Loucy (cell line): ENCODE measurements at regions not wholly inside any gene's neighbourhood (a gene's known extent, or its start where the extent isn't known, plus 50 kb on each side); places are given as distances from the start of the nearest gene placed in this dataset.
"Not testable (repeated sequence)": the region's sequence is repeated elsewhere in the genome, so short reads cannot be mapped to it uniquely, and the experiment has no call there.

Experiments
- H2AFZ ChIP-seq: fragments of 200-600 bp; sonication (generic); 2 replicates; pipeline ENCODE4 v1.6.0; 2016; ENCODE audit warnings: antibody characterized with exemption, mild to moderate bottlenecking, low read length, moderate library complexity
- H3F3A ChIP-seq: fragments of 200-600 bp; 2 replicates; pipeline ENCODE4 v1.6.0; 2016; ENCODE audit warnings: antibody characterized with exemption, low read depth, mild to moderate bottlenecking
- H3K27me3 ChIP-seq: fragments of 200-600 bp; sonication (generic); 2 replicates; pipeline ENCODE4 v1.6.1; 2014; ENCODE audit warnings: low read length, mild to moderate bottlenecking; ENCODE audit not compliant: insufficient read depth, poor library complexity, severe bottlenecking
- H3K36me3 ChIP-seq: fragments of 200-600 bp; sonication (generic); 2 replicates; pipeline ENCODE4 v1.6.1; 2016; ENCODE audit warnings: low read length; ENCODE audit not compliant: insufficient read depth
- H3K4me1 ChIP-seq: fragments of 200-600 bp; sonication (generic); 2 replicates; pipeline ENCODE4 v1.5.1; 2014; ENCODE audit warnings: low read length, mild to moderate bottlenecking; ENCODE audit not compliant: insufficient read depth, poor library complexity, severe bottlenecking
- H3K4me2 ChIP-seq: fragments of 200-600 bp; sonication (generic); 2 replicates; pipeline ENCODE4 v1.6.0; 2014; ENCODE audit warnings: antibody characterized with exemption, low read length, low read depth, mild to moderate bottlenecking; ENCODE audit not compliant: poor library complexity, severe bottlenecking
- H3K4me3 ChIP-seq: fragments of 200-600 bp; sonication (generic); 2 replicates; pipeline ENCODE4 v1.5.1; 2014; ENCODE audit warnings: low read length, mild to moderate bottlenecking, mixed read lengths; ENCODE audit not compliant: poor library complexity, severe bottlenecking
- H3K79me2 ChIP-seq: fragments of 200-600 bp; sonication (generic); 2 replicates; pipeline ENCODE4 v1.6.1; 2014; ENCODE audit warnings: low read length; ENCODE audit not compliant: insufficient read depth
- H3K9ac ChIP-seq: fragments of 200-600 bp; sonication (generic); 2 replicates; pipeline ENCODE4 v1.6.0; 2014; ENCODE audit warnings: mild to moderate bottlenecking, low read depth, low read length, moderate library complexity; ENCODE audit not compliant: poor library complexity, severe bottlenecking
- H3K9me2 ChIP-seq: fragments of 200-600 bp; sonication (generic); replicated peaks from 2 replicates; pipeline ENCODE4 v1.6.1; 2016; ENCODE audit warnings: low read depth, low read length, mixed read lengths
- H3K9me3 ChIP-seq: fragments of 200-600 bp; sonication (generic); 2 replicates; pipeline ENCODE4 v1.6.1; 2014; ENCODE audit warnings: mild to moderate bottlenecking, antibody characterized with exemption, low read length, low read depth; ENCODE audit not compliant: insufficient read depth
- H4K20me1 ChIP-seq: fragments of 200-600 bp; sonication (generic); 2 replicates; pipeline ENCODE4 v1.6.0; 2014; ENCODE audit warnings: antibody characterized with exemption, low read length, mild to moderate bottlenecking; ENCODE audit not compliant: insufficient read depth, poor library complexity, severe bottlenecking
- EZH2phosphoT487 ChIP-seq: fragments of 200-600 bp; IDR thresholded peaks from 2 replicates; pipeline ENCODE4 v1.6.1; 2018; ENCODE audit warnings: antibody characterized with exemption, mild to moderate bottlenecking, moderate library complexity, borderline replicate concordance
- TF ChIP-seq, protein P1 (sequence below): fragments of 200-600 bp; sonication (generic); conservative IDR thresholded peaks from 2 replicates; pipeline ENCODE4 v1.5.1; 2014; ENCODE audit warnings: mild to moderate bottlenecking, antibody characterized with exemption, low read length

DNA sequence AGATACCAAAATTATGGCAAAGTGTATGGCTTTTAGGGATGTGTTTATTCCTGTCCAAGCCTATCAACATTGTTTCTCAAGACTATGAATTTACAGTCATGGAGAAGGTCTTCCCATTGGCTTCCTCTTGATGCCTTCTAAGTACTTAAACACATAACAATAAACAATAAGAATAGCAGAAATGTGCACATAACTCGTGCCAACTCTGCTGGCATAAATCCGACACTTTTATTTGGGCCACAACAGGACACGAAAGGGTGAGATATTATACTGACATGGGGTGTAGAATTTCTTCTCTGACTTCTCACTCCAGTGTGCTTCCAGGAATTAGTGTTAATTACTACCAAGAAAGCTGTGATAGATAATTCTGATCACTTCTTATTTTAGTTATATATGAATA, 695.9 kb upstream of the SLC35B3 start:
- no peak overlapping the region for H2AFZ ChIP-seq
- H3K4me2 ChIP-seq, result no peak overlapping the region
- no peak overlapping the region for H3K9ac ChIP-seq
- no peaks in the 10 kb centered on the region for H4K20me1 ChIP-seq
- H3K79me2 ChIP-seq, result no peaks in the 10 kb centered on the region
- H3K27me3 ChIP-seq, result no peaks in the 10 kb centered on the region
- no peaks in the 10 kb centered on the region for H3K36me3 ChIP-seq
- no peak for TF ChIP-seq EZH2phosphoT487
- no peaks in the 10 kb centered on the region for H3K9me3 ChIP-seq
- H3F3A ChIP-seq, result no peaks in the 10 kb centered on the region
- no peaks in the 10 kb centered on the region for H3K9me2 ChIP-seq
- no peaks in the 10 kb centered on the region for H3K4me1 ChIP-seq
- no peak overlapping the region for H3K4me3 ChIP-seq

DNA sequence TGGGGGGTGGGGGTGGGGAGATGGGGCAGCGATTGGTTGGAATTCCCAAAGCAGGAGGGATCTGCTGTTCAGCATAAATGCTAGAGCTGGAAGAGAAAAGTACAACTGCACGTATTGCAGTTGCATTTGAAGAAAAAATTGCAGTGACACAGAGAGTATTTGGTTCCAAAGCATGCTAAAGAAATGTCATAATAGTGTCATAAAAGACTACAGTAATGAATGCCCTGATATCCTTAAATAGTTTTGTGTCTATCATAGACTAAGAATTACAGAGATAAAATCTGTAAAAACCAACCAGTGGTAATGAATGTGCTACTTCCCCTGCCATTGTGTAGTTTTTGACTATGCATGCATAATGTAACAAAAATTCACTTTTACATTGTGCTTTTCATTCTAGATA, 693.6 kb upstream of the SLC35B3 start:
- Histone ChIP-seq H2AFZ (no peak overlapping the region), H3F3A (no peaks in the 10 kb centered on the region), H4K20me1 (no peaks in the 10 kb centered on the region), H3K4me1 (no peaks in the 10 kb centered on the region), H3K9me2 (no peaks in the 10 kb centered on the region), H3K9ac (no peak overlapping the region), H3K27me3 (no peaks in the 10 kb centered on the region), H3K4me3 (no peak overlapping the region), H3K36me3 (no peaks in the 10 kb centered on the region), H3K4me2 (no peak overlapping the region), H3K79me2 (no peaks in the 10 kb centered on the region), H3K9me3 (no peaks in the 10 kb centered on the region)
- TF ChIP-seq, protein P1, sequence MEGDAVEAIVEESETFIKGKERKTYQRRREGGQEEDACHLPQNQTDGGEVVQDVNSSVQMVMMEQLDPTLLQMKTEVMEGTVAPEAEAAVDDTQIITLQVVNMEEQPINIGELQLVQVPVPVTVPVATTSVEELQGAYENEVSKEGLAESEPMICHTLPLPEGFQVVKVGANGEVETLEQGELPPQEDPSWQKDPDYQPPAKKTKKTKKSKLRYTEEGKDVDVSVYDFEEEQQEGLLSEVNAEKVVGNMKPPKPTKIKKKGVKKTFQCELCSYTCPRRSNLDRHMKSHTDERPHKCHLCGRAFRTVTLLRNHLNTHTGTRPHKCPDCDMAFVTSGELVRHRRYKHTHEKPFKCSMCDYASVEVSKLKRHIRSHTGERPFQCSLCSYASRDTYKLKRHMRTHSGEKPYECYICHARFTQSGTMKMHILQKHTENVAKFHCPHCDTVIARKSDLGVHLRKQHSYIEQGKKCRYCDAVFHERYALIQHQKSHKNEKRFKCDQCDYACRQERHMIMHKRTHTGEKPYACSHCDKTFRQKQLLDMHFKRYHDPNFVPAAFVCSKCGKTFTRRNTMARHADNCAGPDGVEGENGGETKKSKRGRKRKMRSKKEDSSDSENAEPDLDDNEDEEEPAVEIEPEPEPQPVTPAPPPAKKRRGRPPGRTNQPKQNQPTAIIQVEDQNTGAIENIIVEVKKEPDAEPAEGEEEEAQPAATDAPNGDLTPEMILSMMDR, result no peak
- TF ChIP-seq EZH2phosphoT487, result no peak

DNA sequence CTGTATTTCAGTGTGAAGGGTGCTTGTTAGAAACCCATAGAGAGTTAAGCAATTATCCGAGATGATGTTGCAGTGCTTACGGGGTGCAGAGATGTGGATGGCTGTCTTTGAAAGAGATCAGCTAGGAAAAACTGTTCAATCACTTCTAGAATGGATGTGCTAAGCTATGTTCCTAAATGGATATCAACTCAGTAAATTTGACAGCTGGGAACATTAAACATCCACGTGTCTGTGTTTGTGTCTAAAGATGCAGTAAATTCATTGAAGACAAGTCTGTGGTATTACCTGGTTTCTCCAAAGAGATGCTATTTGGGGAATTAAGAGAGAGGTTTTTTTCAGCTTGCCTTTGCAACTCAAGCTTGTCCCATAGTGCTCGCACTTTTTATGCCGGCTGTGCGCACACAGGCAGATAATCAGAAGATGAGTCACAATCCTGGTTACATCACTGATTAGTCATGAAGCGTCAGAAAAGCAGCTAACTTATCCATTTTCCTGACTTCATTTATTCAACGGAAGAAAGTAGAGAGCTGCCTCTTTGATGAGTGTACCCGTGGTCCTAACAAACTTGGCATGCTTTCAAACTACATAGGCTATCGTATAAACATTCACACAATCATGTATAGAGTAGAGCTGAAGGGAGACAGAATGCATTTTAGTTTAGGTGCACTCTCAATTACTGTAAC, 691.7 kb upstream of the SLC35B3 start:
- Histone ChIP-seq H3F3A (no peaks in the 10 kb centered on the region), H3K9me3 (no peaks in the 10 kb centered on the region), H3K79me2 (no peaks in the 10 kb centered on the region), H3K9ac (no peak overlapping the region), H4K20me1 (no peaks in the 10 kb centered on the region), H3K4me2 (no peak overlapping the region), H3K4me3 (no peak overlapping the region), H2AFZ (no peak overlapping the region), H3K27me3 (no peaks in the 10 kb centered on the region), H3K36me3 (no peaks in the 10 kb centered on the region), H3K4me1 (no peaks in the 10 kb centered on the region), H3K9me2 (no peaks in the 10 kb centered on the region)
- TF ChIP-seq, protein P1, result no peak
- no peak for TF ChIP-seq EZH2phosphoT487

DNA sequence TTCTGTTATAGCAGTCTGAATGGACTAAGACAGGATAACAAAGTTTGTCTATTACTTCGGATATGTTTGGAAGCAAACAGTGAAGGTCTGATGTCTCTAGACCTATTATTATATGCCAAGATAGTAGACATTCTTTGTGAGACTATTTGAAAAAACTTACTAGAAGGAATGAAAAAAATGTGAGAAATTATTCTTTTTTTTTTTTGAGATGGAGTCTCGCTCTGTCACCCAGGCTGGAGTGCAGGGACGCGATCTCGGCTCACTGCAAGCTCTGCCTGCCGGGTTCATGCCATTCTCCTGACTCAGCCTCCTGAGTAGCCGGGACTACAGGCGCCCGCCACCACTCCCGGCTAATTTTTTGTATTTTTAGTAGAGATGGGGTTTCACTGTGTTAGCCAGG, 690.7 kb upstream of the SLC35B3 start:
- not testable (repeated sequence) for H3K27me3 ChIP-seq, H3K79me2 ChIP-seq, H3K4me2 ChIP-seq, H3K36me3 ChIP-seq, H3K4me1 ChIP-seq, H3K4me3 ChIP-seq, H4K20me1 ChIP-seq, H3K9me2 ChIP-seq, H3K9ac ChIP-seq, H3K9me3 ChIP-seq, H3F3A ChIP-seq, H2AFZ ChIP-seq
